ENCODE measurements at regions not wholly inside any gene's neighbourhood (a gene's known extent, or its start where the extent isn't known, plus 50 kb on each side); places are given as distances from the start of the nearest gene placed in this dataset.

DNA sequence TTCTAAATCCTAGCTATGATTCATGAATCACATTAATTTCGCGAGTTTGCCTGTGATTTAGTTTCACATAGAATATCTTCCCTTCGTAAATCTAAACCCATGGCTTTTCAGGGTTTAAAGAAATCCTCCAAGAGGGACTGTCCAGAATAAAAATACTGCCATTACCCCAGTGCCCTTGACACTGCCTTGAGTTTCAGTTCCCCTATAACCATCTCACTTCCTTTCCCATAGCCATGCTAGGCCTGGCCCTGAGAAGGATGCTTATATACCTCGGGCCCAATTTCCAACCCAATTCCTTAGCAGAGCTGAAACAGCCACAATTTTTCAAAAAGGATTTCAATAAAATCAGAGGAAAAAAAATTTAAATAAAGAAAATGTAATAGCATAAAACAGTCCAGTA is 697.3 kb downstream of the FRK start:
- no peak for DNase-seq
- no peak overlapping the region for H3K4me3 Mint-ChIP-seq (ENCODE audit: unreplicated experiment)
- H3K9me3 Mint-ChIP-seq (ENCODE audit: unreplicated experiment), result no peaks in the 10 kb centered on the region
- no peaks in the 10 kb centered on the region for H3K4me1 Mint-ChIP-seq (ENCODE audit: low read depth, unreplicated experiment)
- no peak overlapping the region for H3K27ac Mint-ChIP-seq (ENCODE audit: unreplicated experiment)
- peaks cover 2% of the 10 kb centered on the region for H3K27me3 Mint-ChIP-seq (ENCODE audit: unreplicated experiment)
- TF ChIP-seq, protein P1, sequence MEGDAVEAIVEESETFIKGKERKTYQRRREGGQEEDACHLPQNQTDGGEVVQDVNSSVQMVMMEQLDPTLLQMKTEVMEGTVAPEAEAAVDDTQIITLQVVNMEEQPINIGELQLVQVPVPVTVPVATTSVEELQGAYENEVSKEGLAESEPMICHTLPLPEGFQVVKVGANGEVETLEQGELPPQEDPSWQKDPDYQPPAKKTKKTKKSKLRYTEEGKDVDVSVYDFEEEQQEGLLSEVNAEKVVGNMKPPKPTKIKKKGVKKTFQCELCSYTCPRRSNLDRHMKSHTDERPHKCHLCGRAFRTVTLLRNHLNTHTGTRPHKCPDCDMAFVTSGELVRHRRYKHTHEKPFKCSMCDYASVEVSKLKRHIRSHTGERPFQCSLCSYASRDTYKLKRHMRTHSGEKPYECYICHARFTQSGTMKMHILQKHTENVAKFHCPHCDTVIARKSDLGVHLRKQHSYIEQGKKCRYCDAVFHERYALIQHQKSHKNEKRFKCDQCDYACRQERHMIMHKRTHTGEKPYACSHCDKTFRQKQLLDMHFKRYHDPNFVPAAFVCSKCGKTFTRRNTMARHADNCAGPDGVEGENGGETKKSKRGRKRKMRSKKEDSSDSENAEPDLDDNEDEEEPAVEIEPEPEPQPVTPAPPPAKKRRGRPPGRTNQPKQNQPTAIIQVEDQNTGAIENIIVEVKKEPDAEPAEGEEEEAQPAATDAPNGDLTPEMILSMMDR (IDR thresholded peaks at IDR 0.05; ENCODE audit: partially characterized antibody, unreplicated experiment), result no peak
- peaks cover 17% of the 10 kb centered on the region for H3K36me3 Mint-ChIP-seq (ENCODE audit: unreplicated experiment)

DNA sequence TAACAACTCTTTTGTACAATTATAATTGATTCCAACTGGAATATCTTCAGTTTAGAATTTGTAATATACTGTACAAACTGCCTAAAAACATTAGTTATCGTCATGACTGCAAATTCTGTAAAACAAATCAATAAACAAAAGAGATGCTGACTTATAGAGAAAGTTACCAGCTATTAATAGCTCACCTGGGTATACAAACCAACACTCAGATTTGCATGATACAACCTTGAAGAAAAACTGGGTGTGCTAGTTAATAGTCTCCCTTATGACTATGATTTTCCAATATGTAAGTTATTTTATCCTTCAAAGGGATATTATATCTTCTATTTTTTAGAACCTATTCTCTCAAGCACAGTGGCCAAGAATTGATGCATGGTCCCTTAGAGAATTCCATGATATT is 698.5 kb downstream of the FRK start:
- no peaks in the 10 kb centered on the region for H3K9me3 Mint-ChIP-seq (ENCODE audit: unreplicated experiment)
- no peak overlapping the region for H3K4me3 Mint-ChIP-seq (ENCODE audit: unreplicated experiment)
- H3K27me3 Mint-ChIP-seq (ENCODE audit: unreplicated experiment), result no peaks in the 10 kb centered on the region
- H3K27ac Mint-ChIP-seq (ENCODE audit: unreplicated experiment), result no peak overlapping the region
- DNase-seq, result no peak
- TF ChIP-seq, protein P1 (IDR thresholded peaks at IDR 0.05; ENCODE audit: partially characterized antibody, unreplicated experiment), result no peak
- peaks cover 10% of the 10 kb centered on the region for H3K36me3 Mint-ChIP-seq (ENCODE audit: unreplicated experiment)
- H3K4me1 Mint-ChIP-seq (ENCODE audit: low read depth, unreplicated experiment), result no peaks in the 10 kb centered on the region

DNA sequence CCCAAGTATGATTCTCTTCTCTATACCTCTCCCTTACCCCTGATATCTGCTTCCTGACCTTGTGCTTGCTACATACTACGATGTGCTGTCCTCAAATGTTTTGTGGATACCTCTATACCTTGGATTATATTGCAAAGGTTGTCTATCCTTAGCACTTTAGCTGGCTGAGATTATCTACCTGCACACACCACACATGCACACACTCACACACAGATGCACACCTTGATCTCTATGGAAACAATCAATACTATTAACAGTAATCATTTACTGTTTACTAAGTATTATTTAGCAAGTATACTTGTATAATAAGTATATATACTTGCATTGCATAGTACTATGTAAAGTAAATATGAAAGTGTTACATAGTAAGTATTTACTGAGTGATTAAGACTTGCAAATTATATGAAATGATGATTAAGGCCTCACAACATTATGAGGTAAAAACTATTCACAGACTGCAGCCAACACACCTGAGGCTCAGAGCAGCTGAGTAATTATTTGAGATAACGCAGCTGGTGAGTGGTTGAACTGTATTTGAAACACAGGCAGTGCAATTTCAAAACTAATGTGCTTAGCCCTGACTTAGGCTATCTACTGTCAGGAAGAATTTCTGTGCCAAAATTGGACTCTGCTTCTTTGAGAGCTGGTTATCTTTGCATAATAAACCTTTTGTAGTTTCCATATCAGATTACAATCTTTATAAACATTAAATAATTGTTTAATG is 699.9 kb downstream of the FRK start:
- no peaks in the 10 kb centered on the region for H3K4me1 Mint-ChIP-seq (ENCODE audit: low read depth, unreplicated experiment)
- peaks cover 3% of the 10 kb centered on the region for H3K36me3 Mint-ChIP-seq (ENCODE audit: unreplicated experiment)
- no peak overlapping the region for H3K4me3 Mint-ChIP-seq (ENCODE audit: unreplicated experiment)
- no peaks in the 10 kb centered on the region for H3K27me3 Mint-ChIP-seq (ENCODE audit: unreplicated experiment)
- TF ChIP-seq, protein P1 (IDR thresholded peaks at IDR 0.05; ENCODE audit: partially characterized antibody, unreplicated experiment), result no peak
- no peak overlapping the region for H3K27ac Mint-ChIP-seq (ENCODE audit: unreplicated experiment)
- no peaks in the 10 kb centered on the region for H3K9me3 Mint-ChIP-seq (ENCODE audit: unreplicated experiment)
- no peak for DNase-seq

DNA sequence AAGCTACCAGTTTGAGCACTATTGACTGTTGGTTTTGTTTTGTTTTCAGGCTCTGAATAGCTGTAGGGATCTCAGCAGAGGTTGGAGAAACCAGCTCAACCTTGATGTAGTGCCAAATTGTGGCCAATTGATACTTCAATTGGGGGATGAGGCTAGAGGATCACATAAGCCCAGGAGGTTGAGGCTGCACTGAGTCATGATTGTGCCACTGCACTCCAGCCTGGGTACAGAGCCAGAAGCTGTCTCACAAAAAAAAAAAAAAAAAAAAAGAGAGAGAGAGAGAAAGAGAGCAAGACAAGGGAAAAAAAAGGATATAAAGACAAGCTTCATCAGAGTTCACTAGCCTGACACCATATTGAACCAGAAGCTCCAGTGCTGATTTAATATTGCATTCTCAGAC is 702.1 kb downstream of the FRK start:
- H3K9me3 Mint-ChIP-seq (ENCODE audit: unreplicated experiment), result no peaks in the 10 kb centered on the region
- DNase-seq, result no peak
- H3K27ac Mint-ChIP-seq (ENCODE audit: unreplicated experiment), result no peak overlapping the region
- H3K4me1 Mint-ChIP-seq (ENCODE audit: low read depth, unreplicated experiment), result no peaks in the 10 kb centered on the region
- no peaks in the 10 kb centered on the region for H3K36me3 Mint-ChIP-seq (ENCODE audit: unreplicated experiment)
- no peak overlapping the region for H3K4me3 Mint-ChIP-seq (ENCODE audit: unreplicated experiment)
- no peaks in the 10 kb centered on the region for H3K27me3 Mint-ChIP-seq (ENCODE audit: unreplicated experiment)
- TF ChIP-seq, protein P1 (IDR thresholded peaks at IDR 0.05; ENCODE audit: partially characterized antibody, unreplicated experiment), result no peak

DNA sequence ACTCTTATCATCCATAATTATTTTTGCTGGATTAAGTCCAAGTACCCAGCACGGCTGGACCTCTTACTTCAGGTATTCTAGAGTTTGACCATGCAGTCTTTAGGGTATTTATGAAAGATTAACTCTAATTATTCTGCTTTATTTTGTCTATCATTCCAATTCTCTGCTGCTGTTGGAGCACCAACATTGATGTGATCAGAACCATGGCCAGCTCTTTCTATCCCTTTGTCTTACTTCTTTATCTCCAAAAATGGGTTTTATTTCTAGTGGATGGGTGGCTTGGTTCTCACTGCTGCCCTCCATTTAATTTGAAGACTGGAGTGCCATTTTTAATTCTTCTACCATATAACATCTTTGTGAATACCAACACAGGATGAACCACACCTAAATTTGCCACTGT is 704.3 kb downstream of the FRK start:
- Mint-ChIP-seq H3K4me3 (ENCODE audit: unreplicated experiment) (no peak overlapping the region), H3K27ac (ENCODE audit: unreplicated experiment) (no peak overlapping the region), H3K36me3 (ENCODE audit: unreplicated experiment) (no peaks in the 10 kb centered on the region), H3K4me1 (ENCODE audit: low read depth, unreplicated experiment) (no peaks in the 10 kb centered on the region), H3K9me3 (ENCODE audit: unreplicated experiment) (no peaks in the 10 kb centered on the region), H3K27me3 (ENCODE audit: unreplicated experiment) (no peaks in the 10 kb centered on the region)
- TF ChIP-seq, protein P1 (IDR thresholded peaks at IDR 0.05; ENCODE audit: partially characterized antibody, unreplicated experiment), result no peak
- DNase-seq, result no peak
